ENCODE measurements at regions not wholly inside any gene's neighbourhood (a gene's known extent, or its start where the extent isn't known, plus 50 kb on each side); places are given as distances from the start of the nearest gene placed in this dataset.
"Not testable (repeated sequence)": the region's sequence is repeated elsewhere in the genome, so short reads cannot be mapped to it uniquely, and the experiment has no call there.

- ATAC-seq (ENCODE audit: insufficient read depth, low FRiP score) (no peak), DNase-seq (no peak)
- no peak for TF ChIP-seq CTCF (IDR thresholded peaks at IDR 0.05; ENCODE audit: control extremely low read depth, extremely low read depth)
- Histone ChIP-seq H3K9me3 (ENCODE audit: control insufficient read depth in 4 of 4, insufficient read depth in 3 of 4, low read length in 3 of 4) (no peaks in the 10 kb centered on the region), H3K9ac (ENCODE audit: insufficient read depth in 1 of 2, low read length in 2 of 2) (no peak overlapping the region), H3K36me3 (ENCODE audit: control insufficient read depth in 4 of 4, insufficient read depth in 4 of 4, low read length in 4 of 4) (no peaks in the 10 kb centered on the region), H3K27ac (ENCODE audit: low read depth in 1 of 2, low read length in 1 of 2) (no peak overlapping the region), H3K4me1 (ENCODE audit: control insufficient read depth in 5 of 5, insufficient read depth in 5 of 5, low read length in 5 of 5) (no peaks in the 10 kb centered on the region), H3K27me3 (ENCODE audit: control insufficient read depth in 3 of 3, insufficient read depth in 3 of 3, low read length in 2 of 3) (no peaks in the 10 kb centered on the region), H3K4me3 (no peak overlapping the region)
- 96% methylated on average over 21 to 22 of the region's 22 CpGs for WGBS, 2 donors
These were observed 117.6 kb downstream of the PMAIP1 start for GRCh38 chr18:60017371-60017770.

GRCh38 chr18:60015826-60016225 lies 116.0 kb downstream of the PMAIP1 start:
- not testable (repeated sequence) for H3K9me3 ChIP-seq (ENCODE audit: control insufficient read depth in 4 of 4, insufficient read depth in 3 of 4, low read length in 3 of 4); H3K4me3 ChIP-seq; H3K27me3 ChIP-seq (ENCODE audit: control insufficient read depth in 3 of 3, insufficient read depth in 3 of 3, low read length in 2 of 3); H3K4me1 ChIP-seq (ENCODE audit: control insufficient read depth in 5 of 5, insufficient read depth in 5 of 5, low read length in 5 of 5); H3K36me3 ChIP-seq (ENCODE audit: control insufficient read depth in 4 of 4, insufficient read depth in 4 of 4, low read length in 4 of 4); H3K9ac ChIP-seq (ENCODE audit: insufficient read depth in 1 of 2, low read length in 2 of 2); ATAC-seq (ENCODE audit: insufficient read depth, low FRiP score); DNase-seq; H3K27ac ChIP-seq (ENCODE audit: low read depth in 1 of 2, low read length in 1 of 2)

- H3K9ac ChIP-seq (ENCODE audit: insufficient read depth in 1 of 2, low read length in 2 of 2); H3K9me3 ChIP-seq (ENCODE audit: control insufficient read depth in 4 of 4, insufficient read depth in 3 of 4, low read length in 3 of 4); H3K36me3 ChIP-seq (ENCODE audit: control insufficient read depth in 4 of 4, insufficient read depth in 4 of 4, low read length in 4 of 4); H3K4me1 ChIP-seq (ENCODE audit: control insufficient read depth in 5 of 5, insufficient read depth in 5 of 5, low read length in 5 of 5); ATAC-seq (ENCODE audit: insufficient read depth, low FRiP score); H3K27ac ChIP-seq (ENCODE audit: low read depth in 1 of 2, low read length in 1 of 2); H3K27me3 ChIP-seq (ENCODE audit: control insufficient read depth in 3 of 3, insufficient read depth in 3 of 3, low read length in 2 of 3); DNase-seq; H3K4me3 ChIP-seq: not testable (repeated sequence)
- 89 to 98% methylated on average over 9 of the region's 9 CpGs for WGBS, 2 donors
These were observed 113.4 kb downstream of the PMAIP1 start for GRCh38 chr18:60013148-60013547.

- no peaks in the 10 kb centered on the region for H3K36me3 ChIP-seq (ENCODE audit: control insufficient read depth in 4 of 4, insufficient read depth in 4 of 4, low read length in 4 of 4)
- no peak for DNase-seq
- WGBS, 2 donors: 97 to 98% methylated on average over 35 of the region's 35 CpGs
- no peak overlapping the region for H3K9ac ChIP-seq (ENCODE audit: insufficient read depth in 1 of 2, low read length in 2 of 2)
- no peaks in the 10 kb centered on the region for H3K27me3 ChIP-seq (ENCODE audit: control insufficient read depth in 3 of 3, insufficient read depth in 3 of 3, low read length in 2 of 3)
- H3K4me3 ChIP-seq: no peak overlapping the region
- no peak overlapping the region for H3K27ac ChIP-seq (ENCODE audit: low read depth in 1 of 2, low read length in 1 of 2)
- no peak for TF ChIP-seq CTCF (IDR thresholded peaks at IDR 0.05; ENCODE audit: control extremely low read depth, extremely low read depth)
- H3K4me1 ChIP-seq (ENCODE audit: control insufficient read depth in 5 of 5, insufficient read depth in 5 of 5, low read length in 5 of 5): no peaks in the 10 kb centered on the region
- H3K9me3 ChIP-seq (ENCODE audit: control insufficient read depth in 4 of 4, insufficient read depth in 3 of 4, low read length in 3 of 4): peaks cover 0 to 4% (median 2%) of the 10 kb centered on the region in 4 donors
- ATAC-seq (ENCODE audit: insufficient read depth, low FRiP score): no peak
These were observed 111.2 kb downstream of the PMAIP1 start for GRCh38 chr18:60010984-60011383.

- H3K9me3 ChIP-seq (ENCODE audit: control insufficient read depth in 4 of 4, insufficient read depth in 3 of 4, low read length in 3 of 4): peaks cover 0 to 4% (median 2%) of the 10 kb centered on the region in 4 donors
- H3K27me3 ChIP-seq (ENCODE audit: control insufficient read depth in 3 of 3, insufficient read depth in 3 of 3, low read length in 2 of 3): no peaks in the 10 kb centered on the region
- H3K9ac ChIP-seq (ENCODE audit: insufficient read depth in 1 of 2, low read length in 2 of 2): no peak overlapping the region
- WGBS, 2 donors: 95% methylated on average over 23 of the region's 23 CpGs
- H3K4me1 ChIP-seq (ENCODE audit: control insufficient read depth in 5 of 5, insufficient read depth in 5 of 5, low read length in 5 of 5): no peaks in the 10 kb centered on the region
- DNase-seq: no peak
- TF ChIP-seq CTCF (IDR thresholded peaks at IDR 0.05; ENCODE audit: control extremely low read depth, extremely low read depth): no peak
- no peaks in the 10 kb centered on the region for H3K36me3 ChIP-seq (ENCODE audit: control insufficient read depth in 4 of 4, insufficient read depth in 4 of 4, low read length in 4 of 4)
- ATAC-seq (ENCODE audit: insufficient read depth, low FRiP score): no peak
- no peak overlapping the region for H3K27ac ChIP-seq (ENCODE audit: low read depth in 1 of 2, low read length in 1 of 2)
- no peak overlapping the region for H3K4me3 ChIP-seq
These were observed 110.7 kb downstream of the PMAIP1 start for GRCh38 chr18:60010513-60010912.
